ENCODE measurements at regions not wholly inside any gene's neighbourhood (a gene's known extent, or its start where the extent isn't known, plus 50 kb on each side); places are given as distances from the start of the nearest gene placed in this dataset.

GRCh38 chr9:129456549-129457324 is 164.2 kb downstream of the C9orf50 start:
- TF ChIP-seq, protein P1, sequence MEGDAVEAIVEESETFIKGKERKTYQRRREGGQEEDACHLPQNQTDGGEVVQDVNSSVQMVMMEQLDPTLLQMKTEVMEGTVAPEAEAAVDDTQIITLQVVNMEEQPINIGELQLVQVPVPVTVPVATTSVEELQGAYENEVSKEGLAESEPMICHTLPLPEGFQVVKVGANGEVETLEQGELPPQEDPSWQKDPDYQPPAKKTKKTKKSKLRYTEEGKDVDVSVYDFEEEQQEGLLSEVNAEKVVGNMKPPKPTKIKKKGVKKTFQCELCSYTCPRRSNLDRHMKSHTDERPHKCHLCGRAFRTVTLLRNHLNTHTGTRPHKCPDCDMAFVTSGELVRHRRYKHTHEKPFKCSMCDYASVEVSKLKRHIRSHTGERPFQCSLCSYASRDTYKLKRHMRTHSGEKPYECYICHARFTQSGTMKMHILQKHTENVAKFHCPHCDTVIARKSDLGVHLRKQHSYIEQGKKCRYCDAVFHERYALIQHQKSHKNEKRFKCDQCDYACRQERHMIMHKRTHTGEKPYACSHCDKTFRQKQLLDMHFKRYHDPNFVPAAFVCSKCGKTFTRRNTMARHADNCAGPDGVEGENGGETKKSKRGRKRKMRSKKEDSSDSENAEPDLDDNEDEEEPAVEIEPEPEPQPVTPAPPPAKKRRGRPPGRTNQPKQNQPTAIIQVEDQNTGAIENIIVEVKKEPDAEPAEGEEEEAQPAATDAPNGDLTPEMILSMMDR (IDR thresholded peaks at IDR 0.05) = no peak
- TF ChIP-seq POLR2AphosphoS5 (IDR thresholded peaks at IDR 0.05) = no peak
- TF ChIP-seq POLR2A (IDR thresholded peaks at IDR 0.05) = no peak
